ENCODE measurements at regions not wholly inside any gene's neighbourhood (a gene's known extent, or its start where the extent isn't known, plus 50 kb on each side); places are given as distances from the start of the nearest gene placed in this dataset.

DNA sequence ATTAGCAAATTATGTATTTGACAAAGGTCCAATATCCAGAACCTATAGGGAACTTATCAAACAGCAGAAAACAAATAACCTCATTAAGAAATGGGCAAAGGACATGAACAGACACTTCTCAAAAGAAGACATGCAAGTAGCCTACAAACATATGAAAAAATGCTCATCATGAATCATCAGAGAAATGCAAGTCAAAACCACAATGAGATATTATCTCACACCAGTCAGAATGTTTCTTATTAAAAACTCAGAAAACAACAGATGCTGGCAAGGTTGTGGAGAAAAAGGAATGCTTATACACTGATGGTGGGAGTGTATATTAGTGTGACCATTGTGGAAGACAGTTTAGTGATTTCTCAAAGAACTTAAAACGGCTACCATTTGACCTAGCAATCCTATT, 116.1 kb upstream of the CRBN start:
- Histone ChIP-seq H4K20me1 (replicated peaks in 1 of 2; ENCODE audit: control insufficient read depth in 1 of 2, insufficient read depth in 2 of 2, low read length in 2 of 2) (no peaks in the 10 kb centered on the region), H3K9me3 (ENCODE audit: insufficient read depth in 2 of 2, low read depth in 1 of 2, low read length in 1 of 2) (no peaks in the 10 kb centered on the region), H3K18ac (ENCODE audit: extremely low read depth, low read length) (no peak overlapping the region), H2BK12ac (ENCODE audit: low read depth, low read length) (no peak overlapping the region), H2BK15ac (ENCODE audit: low read length) (no peak overlapping the region), H3K4me1 (replicated peaks in 1 of 4; ENCODE audit: control insufficient read depth in 3 of 4, insufficient read depth in 4 of 4, low read length in 3 of 4) (no peaks in the 10 kb centered on the region), H3K36me3 (ENCODE audit: control insufficient read depth in 2 of 4, insufficient read depth in 4 of 4, low read length in 3 of 4) (no peaks in the 10 kb centered on the region; a peak in 1 of 8 replicates), H3K23me2 (ENCODE audit: low read depth, low read length) (no peaks in the 10 kb centered on the region), H3K56ac (replicated peaks; ENCODE audit: insufficient read length, low read depth, low read length) (no peak overlapping the region), H4K91ac (replicated peaks; ENCODE audit: insufficient read length, low read length) (no peak overlapping the region), H3K4me2 (ENCODE audit: insufficient read depth in 1 of 2, low read depth in 2 of 2, low read length in 2 of 2) (no peak overlapping the region), H2BK5ac (ENCODE audit: low read depth, low read length) (no peak overlapping the region), H2AK5ac (ENCODE audit: low read depth, low read length) (no peak overlapping the region), H3K4me3 (ENCODE audit: extremely low read depth in 1 of 4, insufficient read depth in 2 of 4, low read depth in 3 of 4, low read length in 4 of 4) (no peak overlapping the region), H4K8ac (ENCODE audit: extremely low read depth, insufficient read depth, low read length) (no peak overlapping the region), H3K27me3 (replicated peaks in 1 of 4; ENCODE audit: control insufficient read depth in 3 of 4, extremely low read depth in 1 of 4, insufficient read depth in 3 of 4, low read length in 3 of 4) (peaks cover 0 to 1% (median 0%) of the 10 kb centered on the region in 4 experiments; a peak in 1 of 7 replicates), H3K9ac (replicated peaks in 1 of 4; ENCODE audit: extremely low read depth in 1 of 4, low read depth in 3 of 4, low read length in 3 of 4) (no peak overlapping the region), H2AFZ (ENCODE audit: low read length) (no peak overlapping the region), H3K79me1 (ENCODE audit: low read depth, low read length) (no peaks in the 10 kb centered on the region), H2BK20ac (ENCODE audit: low read length) (no peak overlapping the region), H3K79me2 (ENCODE audit: control insufficient read depth in 1 of 2, insufficient read depth in 2 of 2, low read length in 2 of 2) (no peaks in the 10 kb centered on the region), H3K27ac (ENCODE audit: low read depth, low read length) (no peak overlapping the region), H3K14ac (ENCODE audit: insufficient read length) (no peak overlapping the region), H3K4ac (replicated peaks; ENCODE audit: insufficient read length, low read depth, low read length) (no peak overlapping the region), H2BK120ac (replicated peaks; ENCODE audit: low read depth, low read length) (no peak overlapping the region), H3K23ac (ENCODE audit: insufficient read length) (no peak overlapping the region), H4K5ac (ENCODE audit: insufficient read length, low read depth, low read length) (no peak overlapping the region)
- FAIRE-seq (no peak), DNase-seq (ENCODE audit: low read depth in 1 of 2, low spot score in 2 of 2) (no peak)
- 100% methylated on average over 1 of the region's 1 CpG; no CpG with 5 or more reads in 1 of the 2 experiments for WGBS, 2 experiments (ENCODE audit: extremely low coverage in 1 of 2, insufficient coverage in 1 of 2, insufficient read length in 1 of 2, insufficient replicate concordance in 2 of 2, low coverage in 1 of 2, low lambda C conversion rate in 2 of 2, missing lambda C conversion rate in 1 of 2)
- ChIA-PET CTCF (ENCODE audit: partially characterized antibody) (no interaction called here), POLR2A (ENCODE audit: partially characterized antibody) (no interaction called here)
- no peak for TF ChIP-seq BCL11A (IDR thresholded peaks at IDR 0.05; ENCODE audit: low read depth in 2 of 2, low read length in 2 of 2)
- no peak for TF ChIP-seq ATF2 (IDR thresholded peaks at IDR 0.05; ENCODE audit: low read length)

Measured in H1 (cell line).